Testis (tissue), 2 donors: ENCODE measurements at regions not wholly inside any gene's neighbourhood (a gene's known extent, or its start where the extent isn't known, plus 50 kb on each side); places are given as distances from the start of the nearest gene placed in this dataset.
"Not testable (repeated sequence)": the region's sequence is repeated elsewhere in the genome, so short reads cannot be mapped to it uniquely, and the experiment has no call there.

ENCODE experiments used
- DNase-seq: peaks from one replicate; pipeline ENCODE4 v3.0.0-alpha.2; 2019
- H3K27ac ChIP-seq, 2 donors: fragments of 200-600 bp; sonication (generic); one replicate each; pipeline ENCODE4 v1.5.1; 2019
- H3K27me3 ChIP-seq: fragments of 200-600 bp; sonication (generic); one replicate; pipeline ENCODE4 v1.5.1; 2019
- H3K36me3 ChIP-seq: fragments of 200-600 bp; sonication (generic); one replicate; pipeline ENCODE4 v1.5.1; 2017; ENCODE audit warnings: low read depth; ENCODE audit errors: missing control alignments
- H3K4me1 ChIP-seq: fragments of 200-600 bp; sonication (generic); one replicate; pipeline ENCODE4 v1.5.1; 2019
- H3K4me3 ChIP-seq, 2 donors: fragments of 200-600 bp; sonication (generic); one replicate each; pipeline ENCODE4 v1.5.1; 2017 to 2019
- H3K9me3 ChIP-seq: fragments of 200-600 bp; sonication (generic); one replicate; pipeline ENCODE4 v1.5.1; 2017
- WGBS, 2 donors: methylation state at CpG; one replicate each; pipeline ENCODE4 v1.1.5; 2018; 5-methylcytosine and 5-hydroxymethylcytosine counted together
- intact Hi-C: fragments of 100-400 bp; cut with DNase I; formaldehyde crosslinking; loops from one replicate; pipeline ENCODE4 v1.15.1; 2023; ENCODE audit warnings: low total_unique reads
- small RNA-seq, 2 donors: library from RNA; depleted of rRNA; stranded (forward); fragments of <200 nt; gene quantifications; one replicate each; pipeline ENCODE3, GENCODE V24; 2016

- H3K4me3 ChIP-seq, H3K27ac ChIP-seq, DNase-seq, H3K36me3 ChIP-seq, H3K4me1 ChIP-seq, H3K27me3 ChIP-seq, intact Hi-C loops, H3K9me3 ChIP-seq: not testable (repeated sequence)
- 96 to 98% methylated on average over 12 to 22 of the region's 22 CpGs for WGBS, 2 donors
Observed at GRCh38 chr10:38448614-38449355, 354.6 kb downstream of the ZNF37A start.

- intact Hi-C loops, H3K27ac ChIP-seq, H3K36me3 ChIP-seq, DNase-seq, H3K4me3 ChIP-seq, H3K4me1 ChIP-seq, H3K9me3 ChIP-seq, H3K27me3 ChIP-seq: not testable (repeated sequence)
- 80 to 93% methylated on average over 18 to 20 of the region's 21 CpGs for WGBS, 2 donors
Observed at GRCh38 chr10:38449618-38450017, 355.5 kb downstream of the ZNF37A start.

- H3K36me3 ChIP-seq, H3K4me3 ChIP-seq: not testable (repeated sequence)
Observed at GRCh38 chr10:38450372-38451057, 356.4 kb downstream of the ZNF37A start.

GRCh38 chr10:38451306-38451967 is 357.3 kb downstream of the ZNF37A start:
- intact Hi-C loops, H3K27me3 ChIP-seq, H3K4me1 ChIP-seq, H3K36me3 ChIP-seq, H3K4me3 ChIP-seq, H3K27ac ChIP-seq, DNase-seq, H3K9me3 ChIP-seq: not testable (repeated sequence)
- WGBS, 2 donors, result 92 to 93% methylated on average over 13 to 28 of the region's 28 CpGs

More at GRCh38 chr10:38450372-38451057, 356.4 kb downstream of the ZNF37A start:
- H3K27ac ChIP-seq, H3K27me3 ChIP-seq, intact Hi-C loops, DNase-seq, H3K4me1 ChIP-seq, H3K9me3 ChIP-seq: not testable (repeated sequence)
- WGBS, 2 donors, result 79 to 91% methylated on average over 28 to 32 of the region's 32 CpGs

Small RNA genes in the stretch of these regions (small RNA-seq; reads per million reads assigned to genes)
- gene AL117339.3 (0 reads per million in 2 donors), gene RNU6-1118P (0 reads per million in 2 donors)
